OCI-LY1 (cell line): ENCODE measurements at regions not wholly inside any gene's neighbourhood (a gene's known extent, or its start where the extent isn't known, plus 50 kb on each side); places are given as distances from the start of the nearest gene placed in this dataset.

Experiments
- H2AFZ ChIP-seq: fragments of 200-600 bp; sonication (generic), shearing (Covaris generic); 2 replicates; pipeline ENCODE4 v1.6.0; 2014; ENCODE audit warnings: antibody characterized with exemption, mild to moderate bottlenecking, low read length
- H3F3A ChIP-seq: fragments of 200-600 bp; sonication (generic), shearing (Covaris generic); 2 replicates; pipeline ENCODE4 v1.6.0; 2014; ENCODE audit warnings: mild to moderate bottlenecking, antibody characterized with exemption, low read length, moderate library complexity; ENCODE audit not compliant: insufficient read depth
- H3K27ac ChIP-seq: fragments of 200-600 bp; sonication (generic); 2 replicates; pipeline ENCODE4 v1.5.1; 2014; ENCODE audit warnings: low read length, mixed run types, mild to moderate bottlenecking, low read depth; ENCODE audit not compliant: poor library complexity, severe bottlenecking
- H3K27me3 ChIP-seq: fragments of 200-600 bp; sonication (generic); 2 replicates; pipeline ENCODE4 v1.6.0; 2014; ENCODE audit warnings: antibody characterized with exemption, mild to moderate bottlenecking, low read length, moderate library complexity; ENCODE audit not compliant: insufficient read depth
- H3K36me3 ChIP-seq: fragments of 200-600 bp; sonication (generic); 2 replicates; pipeline ENCODE4 v1.6.1; 2014; ENCODE audit warnings: mild to moderate bottlenecking, antibody characterized with exemption, low read length, moderate library complexity, mixed read lengths; ENCODE audit not compliant: insufficient read depth
- H3K4me1 ChIP-seq: fragments of 200-600 bp; sonication (generic); 2 replicates; pipeline ENCODE4 v1.5.1; 2014; ENCODE audit warnings: mild to moderate bottlenecking, low read length, moderate library complexity; ENCODE audit not compliant: insufficient read depth, severe bottlenecking
- H3K4me2 ChIP-seq: fragments of 200-600 bp; sonication (generic), shearing (Covaris generic); 2 replicates; pipeline ENCODE4 v1.6.1; 2014; ENCODE audit warnings: low read length
- H3K4me3 ChIP-seq: fragments of 200-600 bp; sonication (generic); 2 replicates; pipeline ENCODE4 v1.5.1; 2014; ENCODE audit warnings: low read length, low read depth, mild to moderate bottlenecking, mixed read lengths; ENCODE audit not compliant: poor library complexity, severe bottlenecking
- H3K79me2 ChIP-seq: fragments of 200-600 bp; shearing (Covaris generic); 2 replicates; pipeline ENCODE4 v1.6.1; 2016; ENCODE audit warnings: mixed run types, low read length, mixed read lengths; ENCODE audit not compliant: insufficient read depth
- H3K9ac ChIP-seq: fragments of 200-600 bp; sonication (generic), shearing (Covaris generic); 2 replicates; pipeline ENCODE4 v1.6.1; 2014; ENCODE audit warnings: mild to moderate bottlenecking, low read length, mixed read lengths
- H3K9me2 ChIP-seq: fragments of 200-600 bp; sonication (generic), shearing (Covaris generic); 2 replicates; pipeline ENCODE4 v1.6.1; 2014; ENCODE audit warnings: low read depth, mild to moderate bottlenecking, low read length, mixed read lengths
- H3K9me3 ChIP-seq: fragments of 200-600 bp; shearing (Covaris generic); 2 replicates; pipeline ENCODE4 v1.6.1; 2014; ENCODE audit warnings: low read length, mixed read lengths
- H4K20me1 ChIP-seq: fragments of 200-600 bp; sonication (generic), shearing (Covaris generic); 2 replicates; pipeline ENCODE4 v1.6.0; 2016; ENCODE audit warnings: mild to moderate bottlenecking, low read length; ENCODE audit not compliant: insufficient read depth
- EZH2 ChIP-seq: fragments of 200-600 bp; sonication (generic), shearing (Covaris generic); IDR thresholded peaks from 2 replicates; pipeline ENCODE4 v1.8.0; 2017; ENCODE audit warnings: borderline replicate concordance, mixed run types, mild to moderate bottlenecking, antibody characterized with exemption, low read length, moderate library complexity, mixed read lengths
- TF ChIP-seq, protein P1 (sequence below): fragments of 200-600 bp; sonication (generic), shearing (Covaris generic); IDR thresholded peaks from 2 replicates; pipeline ENCODE4 v1.5.1; 2017; ENCODE audit warnings: mild to moderate bottlenecking, antibody characterized with exemption, low read length, moderate library complexity, mixed read lengths

DNA sequence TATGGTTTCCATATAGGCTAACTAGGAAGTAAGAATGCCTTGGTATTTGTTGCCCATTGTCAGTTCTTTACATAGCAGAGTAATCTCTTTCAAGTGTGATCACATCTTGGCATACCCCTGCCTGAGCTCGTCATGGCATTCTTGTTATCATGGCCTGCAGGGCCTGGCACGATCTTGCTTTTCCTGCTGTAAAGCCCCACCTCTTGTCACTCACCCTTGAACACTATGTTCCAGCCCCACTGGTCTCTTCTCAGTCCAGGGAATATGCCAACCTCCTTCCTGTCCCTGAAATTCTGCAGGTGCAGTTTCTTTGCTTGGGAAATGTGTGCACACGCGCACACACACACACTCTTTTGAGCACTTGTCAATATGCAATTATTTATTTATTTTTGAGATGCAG lies 250.2 kb upstream of the DMRT1 start:
- H3K27me3 ChIP-seq = no peaks in the 10 kb centered on the region
- TF ChIP-seq EZH2 = no peak
- TF ChIP-seq, protein P1, sequence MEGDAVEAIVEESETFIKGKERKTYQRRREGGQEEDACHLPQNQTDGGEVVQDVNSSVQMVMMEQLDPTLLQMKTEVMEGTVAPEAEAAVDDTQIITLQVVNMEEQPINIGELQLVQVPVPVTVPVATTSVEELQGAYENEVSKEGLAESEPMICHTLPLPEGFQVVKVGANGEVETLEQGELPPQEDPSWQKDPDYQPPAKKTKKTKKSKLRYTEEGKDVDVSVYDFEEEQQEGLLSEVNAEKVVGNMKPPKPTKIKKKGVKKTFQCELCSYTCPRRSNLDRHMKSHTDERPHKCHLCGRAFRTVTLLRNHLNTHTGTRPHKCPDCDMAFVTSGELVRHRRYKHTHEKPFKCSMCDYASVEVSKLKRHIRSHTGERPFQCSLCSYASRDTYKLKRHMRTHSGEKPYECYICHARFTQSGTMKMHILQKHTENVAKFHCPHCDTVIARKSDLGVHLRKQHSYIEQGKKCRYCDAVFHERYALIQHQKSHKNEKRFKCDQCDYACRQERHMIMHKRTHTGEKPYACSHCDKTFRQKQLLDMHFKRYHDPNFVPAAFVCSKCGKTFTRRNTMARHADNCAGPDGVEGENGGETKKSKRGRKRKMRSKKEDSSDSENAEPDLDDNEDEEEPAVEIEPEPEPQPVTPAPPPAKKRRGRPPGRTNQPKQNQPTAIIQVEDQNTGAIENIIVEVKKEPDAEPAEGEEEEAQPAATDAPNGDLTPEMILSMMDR = no peak
- H3K9me2 ChIP-seq = no peaks in the 10 kb centered on the region
- no peaks in the 10 kb centered on the region for H4K20me1 ChIP-seq
- no peaks in the 10 kb centered on the region for H3F3A ChIP-seq
- no peak overlapping the region for H3K4me3 ChIP-seq
- H2AFZ ChIP-seq = no peak overlapping the region
- H3K79me2 ChIP-seq = no peaks in the 10 kb centered on the region
- H3K27ac ChIP-seq = no peak overlapping the region
- peaks cover 26% of the 10 kb centered on the region for H3K4me1 ChIP-seq
- no peak overlapping the region for H3K4me2 ChIP-seq
- H3K9ac ChIP-seq = no peak overlapping the region
- H3K36me3 ChIP-seq = no peaks in the 10 kb centered on the region
- H3K9me3 ChIP-seq = no peaks in the 10 kb centered on the region

DNA sequence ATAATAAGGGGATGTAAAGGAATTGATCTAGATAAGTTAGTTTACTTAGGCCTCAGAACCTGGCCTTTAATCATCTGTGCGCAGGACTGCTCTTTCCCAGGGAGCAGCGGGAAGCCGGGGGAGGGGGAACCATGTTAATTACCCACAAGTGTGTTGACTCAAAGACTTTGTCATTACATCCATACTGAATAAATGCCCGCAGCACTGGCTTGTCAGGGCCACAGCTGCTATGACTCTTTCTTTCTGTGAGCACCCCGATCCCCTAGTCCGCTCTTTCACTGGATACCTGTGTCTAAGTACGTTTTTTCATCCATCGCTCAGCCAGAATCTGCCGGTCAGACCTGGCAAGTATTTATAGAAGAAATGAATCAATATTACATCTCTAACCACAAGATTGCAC lies 249.3 kb upstream of the DMRT1 start:
- TF ChIP-seq EZH2 = no peak
- TF ChIP-seq, protein P1 = no peak
- Histone ChIP-seq H3K36me3 (no peaks in the 10 kb centered on the region), H3K9me2 (no peaks in the 10 kb centered on the region), H3K9me3 (no peaks in the 10 kb centered on the region), H4K20me1 (no peaks in the 10 kb centered on the region), H3K27me3 (no peaks in the 10 kb centered on the region), H3K4me3 (no peak overlapping the region), H3K4me2 (no peak overlapping the region), H3K9ac (no peak overlapping the region), H2AFZ (no peak overlapping the region), H3K4me1 (peaks cover 17% of the 10 kb centered on the region), H3K27ac (no peak overlapping the region), H3F3A (no peaks in the 10 kb centered on the region), H3K79me2 (no peaks in the 10 kb centered on the region)

DNA sequence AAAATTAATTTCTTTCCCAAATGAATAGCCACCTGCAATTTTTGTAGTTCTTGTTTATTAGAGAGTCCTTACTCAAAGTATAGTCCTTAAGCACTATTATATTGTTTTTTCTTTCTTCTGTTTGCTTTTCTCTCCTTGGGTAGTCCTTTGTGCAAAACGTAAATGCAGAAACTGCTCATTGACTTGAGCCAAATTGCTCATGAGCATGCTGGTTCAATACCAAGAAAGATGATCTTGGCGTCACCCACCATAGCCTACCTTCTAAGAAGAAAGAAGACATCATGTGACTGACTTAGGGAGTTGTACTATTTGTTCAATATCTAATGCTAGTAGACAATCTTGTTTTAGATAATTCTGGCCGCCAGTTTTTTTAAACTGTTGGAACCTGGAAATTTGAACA lies 248.8 kb upstream of the DMRT1 start:
- Histone ChIP-seq H3K9me3 (no peaks in the 10 kb centered on the region), H3F3A (no peaks in the 10 kb centered on the region), H3K4me3 (no peak overlapping the region), H2AFZ (no peak overlapping the region), H3K36me3 (no peaks in the 10 kb centered on the region), H3K79me2 (no peaks in the 10 kb centered on the region), H4K20me1 (no peaks in the 10 kb centered on the region), H3K27me3 (no peaks in the 10 kb centered on the region), H3K9me2 (no peaks in the 10 kb centered on the region), H3K9ac (no peak overlapping the region), H3K4me1 (peaks cover 16% of the 10 kb centered on the region), H3K27ac (no peak overlapping the region), H3K4me2 (no peak overlapping the region)
- TF ChIP-seq EZH2 = no peak
- TF ChIP-seq, protein P1 = no peak
